ENCODE measurements at regions not wholly inside any gene's neighbourhood (a gene's known extent, or its start where the extent isn't known, plus 50 kb on each side); places are given as distances from the start of the nearest gene placed in this dataset.
A peak's percentile ranks its signal among the peaks of the same experiment; 100 is the strongest.

GRCh38 chr7:51607447-51607846 is 290.8 kb upstream of the COBL start:
- Histone ChIP-seq H3K36me3 (ENCODE audit: control insufficient read depth in 2 of 2, insufficient read depth in 1 of 2, low read length in 2 of 2) (no peaks in the 10 kb centered on the region), H3K9me3 (ENCODE audit: control insufficient read depth, insufficient read depth, low read depth, low read length) (no peaks in the 10 kb centered on the region), H3K4me3 (ENCODE audit: low read depth, low read length) (no peak overlapping the region), H3K27ac (ENCODE audit: extremely low read depth, low read depth, low read length) (peak overlapping the region; percentile 94), H3K4me1 (ENCODE audit: control insufficient read depth, insufficient read depth, low read length) (peaks cover 16% of the 10 kb centered on the region)
- POLR2A ChIA-PET: no interaction called here
- CTCF ChIA-PET: no interaction called here
- TF ChIP-seq ZNF157 (tag by site-specific recombination; IDR thresholded peaks at IDR 0.05) (no peak), ZNF18 (tag by site-specific recombination; IDR thresholded peaks at IDR 0.05) (no peak), ZSCAN4 (tag by site-specific recombination; IDR thresholded peaks at IDR 0.05) (peak; percentile 46; the same call in 1 of the 2 replicates), ZNF184 (tag by site-specific recombination; IDR thresholded peaks at IDR 0.05) (no peak), MEIS1 (CRISPR knock-in tag; IDR thresholded peaks at IDR 0.05; ENCODE audit: borderline replicate concordance) (no peak), ZNF658 (tag by site-specific recombination; IDR thresholded peaks at IDR 0.05) (no peak), ZNF639 (tag by site-specific recombination; IDR thresholded peaks at IDR 0.05) (no peak)
- TF ChIP-seq, protein P1, sequence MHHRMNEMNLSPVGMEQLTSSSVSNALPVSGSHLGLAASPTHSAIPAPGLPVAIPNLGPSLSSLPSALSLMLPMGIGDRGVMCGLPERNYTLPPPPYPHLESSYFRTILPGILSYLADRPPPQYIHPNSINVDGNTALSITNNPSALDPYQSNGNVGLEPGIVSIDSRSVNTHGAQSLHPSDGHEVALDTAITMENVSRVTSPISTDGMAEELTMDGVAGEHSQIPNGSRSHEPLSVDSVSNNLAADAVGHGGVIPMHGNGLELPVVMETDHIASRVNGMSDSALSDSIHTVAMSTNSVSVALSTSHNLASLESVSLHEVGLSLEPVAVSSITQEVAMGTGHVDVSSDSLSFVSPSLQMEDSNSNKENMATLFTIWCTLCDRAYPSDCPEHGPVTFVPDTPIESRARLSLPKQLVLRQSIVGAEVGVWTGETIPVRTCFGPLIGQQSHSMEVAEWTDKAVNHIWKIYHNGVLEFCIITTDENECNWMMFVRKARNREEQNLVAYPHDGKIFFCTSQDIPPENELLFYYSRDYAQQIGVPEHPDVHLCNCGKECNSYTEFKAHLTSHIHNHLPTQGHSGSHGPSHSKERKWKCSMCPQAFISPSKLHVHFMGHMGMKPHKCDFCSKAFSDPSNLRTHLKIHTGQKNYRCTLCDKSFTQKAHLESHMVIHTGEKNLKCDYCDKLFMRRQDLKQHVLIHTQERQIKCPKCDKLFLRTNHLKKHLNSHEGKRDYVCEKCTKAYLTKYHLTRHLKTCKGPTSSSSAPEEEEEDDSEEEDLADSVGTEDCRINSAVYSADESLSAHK (tag by site-specific recombination; IDR thresholded peaks at IDR 0.05): peak; percentile 31; the same call in 1 of the 2 replicates

- no peaks in the 10 kb centered on the region for H3K36me3 ChIP-seq (ENCODE audit: control insufficient read depth in 2 of 2, insufficient read depth in 1 of 2, low read length in 2 of 2)
- peak overlapping the region; percentile 94 for H3K27ac ChIP-seq (ENCODE audit: extremely low read depth, low read depth, low read length)
- no peak overlapping the region for H3K4me3 ChIP-seq (ENCODE audit: low read depth, low read length)
- H3K9me3 ChIP-seq (ENCODE audit: control insufficient read depth, insufficient read depth, low read depth, low read length): no peaks in the 10 kb centered on the region
- peaks cover 23% of the 10 kb centered on the region for H3K4me1 ChIP-seq (ENCODE audit: control insufficient read depth, insufficient read depth, low read length)
- ChIA-PET CTCF (no interaction called here), POLR2A (no interaction called here)
- TF ChIP-seq ZNF266 (tag by site-specific recombination; IDR thresholded peaks at IDR 0.05; ENCODE audit: low read depth): no peak
- no peak for TF ChIP-seq PRDM1 (tag by site-specific recombination; IDR thresholded peaks at IDR 0.05)
- TF ChIP-seq IKZF3 (tag by site-specific recombination; IDR thresholded peaks at IDR 0.05): peak; percentile 96
- TF ChIP-seq ZNF843 (tag by site-specific recombination; IDR thresholded peaks at IDR 0.05): peak; percentile 98
- no peak for TF ChIP-seq ZNF600 (tag by site-specific recombination; IDR thresholded peaks at IDR 0.05)
- TF ChIP-seq, protein P2, sequence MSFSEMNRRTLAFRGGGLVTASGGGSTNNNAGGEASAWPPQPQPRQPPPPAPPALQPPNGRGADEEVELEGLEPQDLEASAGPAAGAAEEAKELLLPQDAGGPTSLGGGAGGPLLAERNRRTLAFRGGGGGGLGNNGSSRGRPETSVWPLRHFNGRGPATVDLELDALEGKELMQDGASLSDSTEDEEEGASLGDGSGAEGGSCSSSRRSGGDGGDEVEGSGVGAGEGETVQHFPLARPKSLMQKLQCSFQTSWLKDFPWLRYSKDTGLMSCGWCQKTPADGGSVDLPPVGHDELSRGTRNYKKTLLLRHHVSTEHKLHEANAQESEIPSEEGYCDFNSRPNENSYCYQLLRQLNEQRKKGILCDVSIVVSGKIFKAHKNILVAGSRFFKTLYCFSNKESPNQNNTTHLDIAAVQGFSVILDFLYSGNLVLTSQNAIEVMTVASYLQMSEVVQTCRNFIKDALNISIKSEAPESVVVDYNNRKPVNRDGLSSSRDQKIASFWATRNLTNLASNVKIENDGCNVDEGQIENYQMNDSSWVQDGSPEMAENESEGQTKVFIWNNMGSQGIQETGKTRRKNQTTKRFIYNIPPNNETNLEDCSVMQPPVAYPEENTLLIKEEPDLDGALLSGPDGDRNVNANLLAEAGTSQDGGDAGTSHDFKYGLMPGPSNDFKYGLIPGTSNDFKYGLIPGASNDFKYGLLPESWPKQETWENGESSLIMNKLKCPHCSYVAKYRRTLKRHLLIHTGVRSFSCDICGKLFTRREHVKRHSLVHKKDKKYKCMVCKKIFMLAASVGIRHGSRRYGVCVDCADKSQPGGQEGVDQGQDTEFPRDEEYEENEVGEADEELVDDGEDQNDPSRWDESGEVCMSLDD (tag by site-specific recombination; IDR thresholded peaks at IDR 0.05): no peak
- peak; percentile 70; the same call in 1 of the 2 replicates for TF ChIP-seq ZBTB21 (tag by site-specific recombination; IDR thresholded peaks at IDR 0.05)
- peak; percentile 45; the same call in 1 of the 2 replicates for TF ChIP-seq ZNF324 (tag by site-specific recombination; IDR thresholded peaks at IDR 0.05)
- TF ChIP-seq OVOL3 (tag by site-specific recombination; IDR thresholded peaks at IDR 0.05): peak; percentile 96
- TF ChIP-seq TCF7L2 (IDR thresholded peaks at IDR 0.05; ENCODE audit: borderline replicate concordance, low read depth, low read length): peak; percentile 74; the same call in 1 of the 2 replicates
- no peak for TF ChIP-seq ELK4 (IDR thresholded peaks at IDR 0.05; ENCODE audit: borderline replicate concordance, low read depth, low read length)
- TF ChIP-seq ZBTB8A (tag by site-specific recombination; IDR thresholded peaks at IDR 0.05): peak; percentile 76
- TF ChIP-seq ZNF677 (tag by site-specific recombination; IDR thresholded peaks at IDR 0.05): no peak
- TF ChIP-seq ZNF112 (tag by site-specific recombination; IDR thresholded peaks at IDR 0.05): no peak
- TF ChIP-seq YY1 (tag by site-specific recombination; IDR thresholded peaks at IDR 0.05): peak; percentile 84
- no peak for TF ChIP-seq ZNF121 (tag by site-specific recombination; IDR thresholded peaks at IDR 0.05)
- peak; percentile 49; the same call in 1 of the 2 replicates for TF ChIP-seq ZNF664 (tag by site-specific recombination; IDR thresholded peaks at IDR 0.05)
These were observed 290.1 kb upstream of the COBL start for GRCh38 chr7:51606601-51607154.

Measured in HEK293 (cell line).